A673 (cell line): ENCODE measurements at regions not wholly inside any gene's neighbourhood (a gene's known extent, or its start where the extent isn't known, plus 50 kb on each side); places are given as distances from the start of the nearest gene placed in this dataset.

Source experiments
- BruUV-seq: library from RNA; stranded (reverse); fragments of 400-500 nt; replicated peaks from 2 replicates; lab custom pipeline; 2021; lab: Mats Ljungman, UMichigan
- CTCF ChIA-PET: fragments of 300-600 bp; sonication (Branson Sonifier 250); formaldehyde crosslinking; loops from one replicate; lab custom pipeline; 2022; ENCODE audit warnings: antibody characterized with exemption; lab: Charles Lee
- POLR2A ChIA-PET: fragments of 300-600 bp; sonication (Branson Sonifier 250); formaldehyde crosslinking; loops from one replicate; lab custom pipeline; 2022; ENCODE audit warnings: antibody characterized with exemption; ENCODE audit not compliant: low non-redundant PET; lab: Charles Lee
- DNase-seq: peaks from one replicate; pipeline ENCODE4 v3.0.0-alpha.2; 2015; ENCODE audit warnings: low spot score
- H3K27ac ChIP-seq: fragments of 200-600 bp; sonication (generic); 2 replicates; pipeline ENCODE4 v1.5.1; 2016; ENCODE audit warnings: mixed run types, low read depth, mild to moderate bottlenecking, mixed read lengths, antibody characterized with exemption, low read length; ENCODE audit not compliant: poor library complexity, severe bottlenecking
- H3K27me3 ChIP-seq: fragments of 200-600 bp; sonication (generic); replicated peaks from 2 replicates; pipeline ENCODE4 v1.6.1; 2017; ENCODE audit warnings: mixed run types, low read depth, mild to moderate bottlenecking, mixed read lengths, antibody characterized with exemption, low read length; ENCODE audit not compliant: insufficient read depth, poor library complexity
- H3K36me3 ChIP-seq: fragments of 200-600 bp; sonication (generic); 2 replicates; pipeline ENCODE4 v1.6.1; 2016; ENCODE audit warnings: mixed run types, mild to moderate bottlenecking, mixed read lengths, antibody characterized with exemption, low read length; ENCODE audit not compliant: insufficient read depth, poor library complexity, severe bottlenecking
- H3K4me1 ChIP-seq: fragments of 200-600 bp; sonication (generic); 2 replicates; pipeline ENCODE4 v1.6.1; 2017; ENCODE audit warnings: mixed run types, mild to moderate bottlenecking, mixed read lengths, antibody characterized with exemption, low read length; ENCODE audit not compliant: insufficient read depth, poor library complexity, severe bottlenecking
- H3K4me3 ChIP-seq: fragments of 200-600 bp; sonication (generic); 2 replicates; pipeline ENCODE4 v1.5.1; 2016; ENCODE audit warnings: low read depth, mixed run types, mild to moderate bottlenecking, mixed read lengths, low read length; ENCODE audit not compliant: poor library complexity, severe bottlenecking
- H3K9me3 ChIP-seq: fragments of 200-600 bp; sonication (generic); 2 replicates; pipeline ENCODE4 v1.6.1; 2016; ENCODE audit warnings: mixed run types, low read depth, mild to moderate bottlenecking, mixed read lengths, antibody characterized with exemption, low read length; ENCODE audit not compliant: poor library complexity, severe bottlenecking
- CTCF ChIP-seq: fragments of 300-800, 200-600 bp; sonication (generic); conservative IDR thresholded peaks from 2 replicates; pipeline ENCODE4 v1.5.1; 2017; ENCODE audit warnings: low read depth, mild to moderate bottlenecking, antibody characterized with exemption, low read length, moderate library complexity, mixed read lengths
- EZH2 ChIP-seq: fragments of 200-600 bp; sonication (generic); IDR thresholded peaks from 2 replicates; pipeline ENCODE4 v1.6.1; 2017; ENCODE audit warnings: borderline replicate concordance, low read depth, mild to moderate bottlenecking, mixed read lengths, antibody characterized with exemption, low read length; ENCODE audit not compliant: poor library complexity, severe bottlenecking
- intact Hi-C: fragments of 100-400 bp; cut with micrococcal nuclease; formaldehyde crosslinking; loops from one replicate; pipeline ENCODE4 v1.10.0; 2022; ENCODE audit not compliant: unreplicated experiment

- Histone ChIP-seq H3K4me1 (no peaks in the 10 kb centered on the region), H3K9me3 (no peaks in the 10 kb centered on the region), H3K4me3 (no peak overlapping the region), H3K36me3 (no peaks in the 10 kb centered on the region), H3K27me3 (no peaks in the 10 kb centered on the region), H3K27ac (no peak overlapping the region)
- ChIA-PET POLR2A (no interaction called here), CTCF (no interaction called here)
- BruUV-seq, result no TSS peak
- DNase-seq, result no peak
- no peak for TF ChIP-seq CTCF
- TF ChIP-seq EZH2, result no peak
- intact Hi-C loops, result no loop called here
Measured at GRCh38 chr3:154745929-154746328, 315.9 kb upstream of the GPR149 start.

- no peaks in the 10 kb centered on the region for H3K36me3 ChIP-seq
- no TSS peak for BruUV-seq
- no peak for TF ChIP-seq CTCF
- no peak for TF ChIP-seq EZH2
- H3K27ac ChIP-seq, result no peak overlapping the region
- H3K4me3 ChIP-seq, result no peak overlapping the region
- CTCF ChIA-PET, result no interaction called here
- no peaks in the 10 kb centered on the region for H3K9me3 ChIP-seq
- no peaks in the 10 kb centered on the region for H3K4me1 ChIP-seq
- POLR2A ChIA-PET, result no interaction called here
- H3K27me3 ChIP-seq, result no peaks in the 10 kb centered on the region
- no peak for DNase-seq
- intact Hi-C loops, result no loop called here
Measured at GRCh38 chr3:154745122-154745521, 315.1 kb upstream of the GPR149 start.

- H3K36me3 ChIP-seq, result no peaks in the 10 kb centered on the region
- no peaks in the 10 kb centered on the region for H3K9me3 ChIP-seq
- POLR2A ChIA-PET, result no interaction called here
- no peak overlapping the region for H3K4me3 ChIP-seq
- intact Hi-C loops, result no loop called here
- TF ChIP-seq EZH2 (no peak), CTCF (no peak)
- H3K27ac ChIP-seq, result no peak overlapping the region
- no peak for DNase-seq
- no peaks in the 10 kb centered on the region for H3K27me3 ChIP-seq
- no TSS peak for BruUV-seq
- H3K4me1 ChIP-seq, result no peaks in the 10 kb centered on the region
- CTCF ChIA-PET, result no interaction called here
Measured at GRCh38 chr3:154743418-154743817, 313.4 kb upstream of the GPR149 start.
